Ishikawa (cell line): ENCODE measurements at regions not wholly inside any gene's neighbourhood (a gene's known extent, or its start where the extent isn't known, plus 50 kb on each side); places are given as distances from the start of the nearest gene placed in this dataset.

Source experiments
- CEBPB ChIP-seq: IDR thresholded peaks from 2 replicates; pipeline ENCODE4 v1.6.1; 2012
- EP300 ChIP-seq: IDR thresholded peaks from 2 replicates; pipeline ENCODE4 v1.6.1; 2012; ENCODE audit warnings: borderline replicate concordance
- MAX ChIP-seq: IDR thresholded peaks from 2 replicates; pipeline ENCODE4 v1.6.1; 2012
- RAD21 ChIP-seq: IDR thresholded peaks from 2 replicates; pipeline ENCODE4 v1.6.1; 2012; ENCODE audit warnings: low read depth
- REST ChIP-seq: IDR thresholded peaks from 2 replicates; pipeline ENCODE4 v1.6.1; 2012; ENCODE audit warnings: low read depth, mild to moderate bottlenecking
- TAF1 ChIP-seq: IDR thresholded peaks from 2 replicates; pipeline ENCODE4 v1.6.1; 2012; ENCODE audit warnings: low read depth, mild to moderate bottlenecking
- TCF12 ChIP-seq: IDR thresholded peaks from 2 replicates; pipeline ENCODE4 v1.6.1; 2012; ENCODE audit warnings: low read depth
- USF1 ChIP-seq: IDR thresholded peaks from 2 replicates; pipeline ENCODE4 v1.6.1; 2012

- no peak for TF ChIP-seq REST
- no peak for TF ChIP-seq USF1
- TF ChIP-seq MAX, result no peak
- TF ChIP-seq EP300, result no peak
- TF ChIP-seq CEBPB, result no peak
- TF ChIP-seq TAF1, result no peak
- no peak for TF ChIP-seq TCF12
- TF ChIP-seq RAD21, result no peak
These were observed 307.2 kb downstream of the HIVEP2 start for GRCh38 chr6:142637624-142638351.
